Breast epithelium (tissue), 3 donors: ENCODE measurements at regions not wholly inside any gene's neighbourhood (a gene's known extent, or its start where the extent isn't known, plus 50 kb on each side); places are given as distances from the start of the nearest gene placed in this dataset.

Experiments used
- CTCF ChIP-seq, 3 donors: fragments of 450-650 bp; IDR thresholded peaks; one replicate each; pipeline ENCODE4 v1.5.1; 2016 to 2017; ENCODE audit warnings: antibody characterized with exemption in 3 of 3, mild to moderate bottlenecking in 3 of 3, moderate library complexity in 3 of 3
- POLR2AphosphoS5 ChIP-seq, 3 donors: sonication (generic); formaldehyde crosslinking; IDR thresholded peaks; one replicate each; pipeline ENCODE4 v1.6.1; 2017; ENCODE audit warnings: antibody characterized with exemption in 3 of 3

DNA sequence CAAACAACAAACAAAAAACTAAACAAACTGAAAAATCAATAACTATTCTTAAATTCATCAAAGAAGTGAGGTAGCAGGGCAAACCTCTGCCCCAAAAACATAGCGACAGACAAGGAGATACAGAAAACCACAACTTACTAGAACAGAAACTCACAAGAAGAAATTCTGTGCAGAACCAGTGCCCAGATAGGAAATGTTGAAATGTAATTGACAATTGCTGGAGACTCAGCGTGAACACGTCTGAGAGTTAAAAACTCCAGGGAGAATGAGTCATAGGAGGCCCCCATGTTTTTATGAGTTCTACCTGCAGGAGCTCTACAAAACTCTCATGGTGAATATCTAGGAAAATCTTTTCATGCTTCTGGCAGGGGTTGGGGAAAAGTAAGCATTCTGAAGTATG lies 95.5 kb upstream of the SETMAR start:
- TF ChIP-seq POLR2AphosphoS5 (IDR thresholded peaks at IDR 0.05), result no peak
- no peak for TF ChIP-seq CTCF (IDR thresholded peaks at IDR 0.05)
